Stimulated activated CD4-positive, alpha-beta T cell treated with anti-CD3 and anti-CD28 coated beads, TNF-alpha, amount 100 ng/mL, for 48 hours (primary cell): ENCODE measurements at regions not wholly inside any gene's neighbourhood (a gene's known extent, or its start where the extent isn't known, plus 50 kb on each side); places are given as distances from the start of the nearest gene placed in this dataset.

ENCODE experiments used
- DNase-seq, 3 donors: peaks; one replicate each; pipeline ENCODE4 v3.0.0-alpha.2; 2020; ENCODE audit warnings: low read depth in 3 of 3

- no peak for DNase-seq
Measured at GRCh38 chr10:78476156-78476555, 442.5 kb downstream of the RPS24 start.

GRCh38 chr10:78476844-78477243 lies 443.2 kb downstream of the RPS24 start:
- DNase-seq, result no peak

DNA sequence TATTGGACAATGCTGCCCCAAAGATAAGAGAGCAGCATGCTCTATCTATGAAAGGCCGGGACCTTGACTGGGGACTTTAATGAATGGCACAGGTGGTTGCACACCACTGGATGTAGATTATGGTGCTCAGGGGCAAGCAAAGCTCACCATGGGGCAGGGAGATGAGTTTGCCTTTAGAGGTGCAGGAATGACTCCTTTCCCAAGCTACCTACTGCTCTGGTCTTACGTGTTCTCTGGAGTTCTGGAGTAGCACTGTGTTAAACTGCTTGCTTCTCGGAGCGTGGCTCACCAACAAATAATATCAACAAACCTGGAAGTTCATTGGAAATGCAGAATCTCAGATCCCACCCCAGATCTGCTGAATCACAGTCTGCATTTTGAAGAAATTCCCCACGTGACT lies 445.3 kb downstream of the RPS24 start:
- no peak for DNase-seq

GRCh38 chr10:78479467-78479866 lies 445.8 kb downstream of the RPS24 start:
- DNase-seq, result no peak

DNA sequence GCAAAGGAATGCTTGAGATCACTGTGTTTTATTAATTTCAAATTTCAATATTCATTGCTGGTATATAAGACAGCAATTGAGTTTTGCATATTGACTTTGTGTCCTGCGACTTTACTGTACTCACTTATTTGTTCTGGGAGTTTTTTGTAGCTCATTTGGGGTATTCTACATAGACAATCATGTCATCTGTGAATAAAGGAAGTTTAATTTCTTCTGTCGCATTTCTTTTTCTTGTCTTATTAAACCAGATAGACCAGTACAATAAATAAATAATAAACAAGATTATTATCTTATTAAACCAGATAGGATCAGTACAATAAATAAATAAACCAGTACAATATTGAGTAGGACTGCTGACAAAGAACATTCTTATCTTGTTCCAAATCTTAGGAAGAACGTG lies 448.2 kb downstream of the RPS24 start:
- DNase-seq, result no peak

GRCh38 chr10:78483641-78484040 lies 450.0 kb downstream of the RPS24 start:
- DNase-seq, result no peak

GRCh38 chr10:78489034-78489433 lies 455.4 kb downstream of the RPS24 start:
- DNase-seq, result no peak

DNA sequence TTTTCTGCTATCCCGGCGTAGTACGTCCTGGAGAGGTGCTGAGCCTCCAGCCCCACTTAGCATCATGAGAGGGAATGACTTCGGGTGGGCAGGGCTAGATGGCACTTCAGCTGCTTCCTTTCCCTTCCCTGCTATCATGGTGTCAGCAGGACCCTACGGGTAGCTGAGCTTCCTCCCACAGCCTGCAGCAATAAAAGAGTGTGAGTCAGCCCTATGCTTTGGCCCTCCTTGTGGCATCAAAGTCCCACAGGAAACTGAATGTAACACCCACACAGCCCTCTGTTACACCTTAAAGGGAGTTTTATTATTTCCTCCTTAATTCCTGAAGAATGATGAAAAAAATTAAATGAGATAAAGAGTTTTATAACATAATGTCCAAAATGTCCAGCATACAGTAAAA lies 458.1 kb downstream of the RPS24 start:
- DNase-seq, result no peak

DNA sequence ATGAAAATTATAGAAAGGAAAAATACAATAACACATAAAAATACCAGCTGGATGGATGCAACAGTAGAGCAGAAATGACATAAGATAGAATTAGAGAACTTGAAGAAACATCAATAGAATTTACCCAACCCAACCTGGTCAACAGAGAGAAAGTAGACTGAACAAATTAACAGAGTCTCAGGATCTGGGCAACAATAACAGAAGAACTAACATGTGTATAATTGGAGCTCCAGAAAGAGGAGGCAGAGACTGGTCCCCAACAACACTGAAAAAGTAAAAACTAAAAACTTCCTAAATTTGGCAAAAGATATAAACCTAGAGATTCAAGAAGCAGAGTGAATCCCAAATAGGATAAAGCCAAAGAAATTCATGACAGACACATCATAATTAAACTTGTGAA lies 458.8 kb downstream of the RPS24 start:
- DNase-seq, result no peak

DNA sequence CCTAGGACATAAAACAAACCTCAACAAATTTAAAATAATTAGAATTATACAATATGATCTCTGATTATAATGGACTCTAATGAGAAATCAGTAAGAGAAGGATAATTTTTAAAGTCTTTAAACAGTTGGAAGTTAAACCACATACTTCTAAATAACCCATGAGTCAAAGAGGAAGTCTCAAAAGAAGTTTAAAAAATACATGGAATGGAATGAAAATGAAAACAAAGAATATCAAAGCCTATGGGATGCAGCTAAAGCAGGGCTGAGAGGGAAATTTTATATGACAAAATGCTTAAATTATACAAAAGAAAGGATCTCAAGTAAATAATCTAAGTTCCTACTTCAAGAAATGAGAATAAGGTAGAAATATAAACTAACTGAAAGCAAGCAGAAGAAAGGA lies 460.5 kb downstream of the RPS24 start:
- DNase-seq, result no peak

DNA sequence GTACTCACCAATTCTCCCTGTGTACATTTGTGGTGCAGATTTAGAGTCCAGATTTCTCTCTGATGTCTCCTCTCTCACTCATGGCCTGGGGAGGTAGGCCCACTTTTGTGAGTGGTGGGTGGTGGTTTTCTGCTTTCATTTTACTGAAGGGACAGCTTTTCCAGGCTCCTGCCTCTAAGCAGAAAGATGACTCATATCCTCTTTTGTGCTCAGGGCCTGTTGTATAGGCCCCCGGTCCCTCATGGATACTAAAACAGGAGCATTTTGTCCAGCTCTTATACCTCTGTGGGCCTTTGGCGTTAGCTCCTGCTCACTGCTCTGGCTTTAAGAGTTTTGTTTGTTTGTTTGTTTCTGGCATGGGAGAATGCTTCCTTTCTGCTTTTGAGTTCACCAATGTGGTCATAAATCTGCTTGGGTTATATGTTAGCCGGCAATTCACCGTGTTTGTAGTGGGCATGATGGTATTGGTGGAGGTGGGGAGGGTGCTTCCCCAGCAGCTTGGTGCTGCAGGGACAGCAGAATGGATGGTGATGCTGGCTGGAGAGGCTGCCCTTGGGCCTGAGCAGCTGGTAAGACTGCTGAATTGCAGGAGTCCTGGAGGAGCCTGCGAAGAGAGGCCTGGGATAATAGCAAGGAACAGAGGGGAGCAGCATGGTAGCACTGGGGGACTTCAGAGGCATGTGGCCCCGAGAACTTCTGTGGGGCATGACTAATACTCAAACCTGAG lies 468.7 kb downstream of the RPS24 start:
- DNase-seq, result no peak

DNA sequence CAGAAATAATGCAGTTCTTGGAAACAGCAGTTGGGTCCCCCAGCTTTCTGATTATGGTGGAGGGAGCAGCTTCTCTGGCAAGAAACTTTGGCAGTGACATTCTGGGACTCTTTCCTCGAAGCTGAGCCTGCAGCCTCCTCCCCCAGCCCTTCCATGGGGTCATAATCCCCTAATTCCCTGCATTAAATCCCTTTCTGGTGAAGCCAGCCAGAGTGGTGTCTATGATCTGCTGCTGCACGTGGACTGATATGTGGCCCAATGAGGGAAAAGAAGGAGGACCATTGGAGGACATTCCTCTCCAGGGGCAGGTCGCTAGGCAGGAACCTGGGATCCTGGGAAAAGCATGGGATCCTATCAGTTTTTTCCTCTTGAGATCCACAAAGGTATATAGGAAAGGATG lies 470.5 kb downstream of the RPS24 start:
- no peak for DNase-seq

DNA sequence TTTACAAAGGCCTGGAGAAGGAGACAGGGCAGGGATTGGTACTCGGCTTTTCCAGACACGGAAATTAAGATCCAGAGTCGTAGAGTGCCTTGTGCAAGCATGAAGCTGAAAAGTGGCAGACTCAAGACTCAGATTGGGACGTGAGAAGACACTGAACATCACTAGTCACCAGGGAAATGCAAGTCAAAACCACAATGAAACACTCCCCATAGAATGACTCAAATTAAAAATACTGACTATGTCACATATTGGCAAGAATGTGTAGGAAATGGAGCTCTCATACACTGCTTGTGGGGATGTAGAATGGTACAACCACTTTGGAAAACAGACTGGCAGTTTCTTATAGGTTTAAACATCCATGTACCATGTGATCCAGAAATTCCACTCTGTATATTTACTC lies 472.0 kb downstream of the RPS24 start:
- DNase-seq, result no peak

GRCh38 chr10:78506614-78507013 lies 473.0 kb downstream of the RPS24 start:
- DNase-seq, result no peak

DNA sequence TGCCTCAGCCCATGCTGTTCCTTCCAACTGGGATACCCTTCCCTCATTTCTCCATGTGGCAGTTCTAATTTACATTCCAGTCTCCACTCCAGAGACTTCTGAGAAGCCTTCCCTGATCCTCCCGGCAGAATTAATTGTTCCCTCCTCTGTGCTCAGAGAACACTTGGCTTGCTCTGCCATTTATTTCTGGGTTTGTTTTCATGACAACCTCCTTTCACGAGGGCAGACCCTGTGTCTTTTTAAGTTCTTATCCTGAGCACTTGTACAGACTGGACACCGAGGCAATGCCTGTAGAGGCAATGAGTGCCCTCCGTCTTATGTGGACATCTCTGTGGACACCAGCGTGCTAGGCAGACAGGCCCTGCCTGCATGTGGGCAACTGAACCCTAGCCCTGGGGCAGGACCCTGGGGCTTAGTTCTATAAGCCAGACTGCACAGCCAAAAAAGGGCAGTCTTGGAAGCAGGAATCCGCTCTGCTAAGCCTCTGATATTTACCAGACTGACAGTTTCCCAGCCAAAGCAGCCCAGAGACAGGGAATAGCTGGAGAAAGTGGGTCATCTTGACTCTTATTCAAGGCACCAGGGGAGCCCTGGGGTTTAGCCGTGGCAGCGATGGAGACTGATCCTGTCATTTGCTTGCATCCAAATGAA lies 474.0 kb downstream of the RPS24 start:
- no peak for DNase-seq

GRCh38 chr10:78508955-78509748 lies 475.5 kb downstream of the RPS24 start:
- no peak for DNase-seq

GRCh38 chr10:78510566-78511323 lies 477.1 kb downstream of the RPS24 start:
- no peak for DNase-seq

GRCh38 chr10:78511324-78512204 lies 477.9 kb downstream of the RPS24 start:
- no peak for DNase-seq

- no peak for DNase-seq
Measured at GRCh38 chr10:78512205-78512550, 478.5 kb downstream of the RPS24 start.

DNA sequence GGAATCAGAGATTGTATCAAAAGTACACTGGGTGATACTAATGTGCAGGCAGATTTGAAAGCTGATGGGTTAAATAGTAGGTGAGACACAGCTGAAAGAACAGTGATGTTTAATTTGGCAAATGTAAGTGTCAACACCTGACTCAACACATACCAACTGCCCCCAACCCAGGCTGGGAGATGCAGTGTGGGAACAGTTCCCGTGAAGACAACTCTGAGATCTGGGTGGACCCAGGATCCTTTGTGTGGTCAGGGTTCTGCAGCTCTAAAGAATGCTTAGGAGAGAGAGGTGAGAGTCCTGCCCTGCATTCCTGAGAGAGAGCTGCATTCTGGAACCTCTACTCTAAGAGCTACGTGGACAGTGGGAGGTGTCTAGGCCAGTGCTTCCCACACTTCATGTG lies 479.7 kb downstream of the RPS24 start:
- DNase-seq, result no peak

GRCh38 chr10:78513986-78514385 lies 480.3 kb downstream of the RPS24 start:
- no peak for DNase-seq
